SK-N-SH (cell line): ENCODE measurements at regions not wholly inside any gene's neighbourhood (a gene's known extent, or its start where the extent isn't known, plus 50 kb on each side); places are given as distances from the start of the nearest gene placed in this dataset.

Source experiments
- FOXM1 ChIP-seq: IDR thresholded peaks from 2 replicates; pipeline ENCODE4 v1.4.0; 2012; ENCODE audit warnings: low read depth, mild to moderate bottlenecking
- GABPA ChIP-seq: IDR thresholded peaks from 2 replicates; pipeline ENCODE4 v1.4.0; 2012; ENCODE audit warnings: low read depth, mild to moderate bottlenecking
- MAX ChIP-seq: IDR thresholded peaks from 2 replicates; pipeline ENCODE4 v1.4.0; 2012; ENCODE audit warnings: low read depth
- MXI1 ChIP-seq: IDR thresholded peaks from 2 replicates; pipeline ENCODE4 v1.6.1; 2012; ENCODE audit warnings: mild to moderate bottlenecking, low read depth, low read length, improper control_type of control experiment
- SMC3 ChIP-seq: IDR thresholded peaks from 2 replicates; pipeline ENCODE4 v1.6.1; 2012; ENCODE audit warnings: low read depth, low read length, improper control_type of control experiment
- TAF1 ChIP-seq: IDR thresholded peaks from 2 replicates; pipeline ENCODE4 v1.6.1; 2012; ENCODE audit warnings: low read depth, mild to moderate bottlenecking, low read length, moderate library complexity, borderline replicate concordance
- USF2 ChIP-seq: fragments of 150-350 bp; IDR thresholded peaks from 2 replicates; pipeline ENCODE4 v1.6.1; 2017; ENCODE audit warnings: antibody characterized with exemption, low read length, low read depth, borderline replicate concordance
- TF ChIP-seq, protein P1 (sequence below): fragments of 200-600 bp; sonication (generic); IDR thresholded peaks from 2 replicates; pipeline ENCODE4 v1.6.1; 2017; ENCODE audit warnings: antibody characterized with exemption, mild to moderate bottlenecking, moderate library complexity
- TF ChIP-seq, protein P2 (sequence below): IDR thresholded peaks from 2 replicates; pipeline ENCODE4 v1.6.1; 2012; ENCODE audit warnings: mild to moderate bottlenecking, low read depth, low read length, moderate library complexity

DNA sequence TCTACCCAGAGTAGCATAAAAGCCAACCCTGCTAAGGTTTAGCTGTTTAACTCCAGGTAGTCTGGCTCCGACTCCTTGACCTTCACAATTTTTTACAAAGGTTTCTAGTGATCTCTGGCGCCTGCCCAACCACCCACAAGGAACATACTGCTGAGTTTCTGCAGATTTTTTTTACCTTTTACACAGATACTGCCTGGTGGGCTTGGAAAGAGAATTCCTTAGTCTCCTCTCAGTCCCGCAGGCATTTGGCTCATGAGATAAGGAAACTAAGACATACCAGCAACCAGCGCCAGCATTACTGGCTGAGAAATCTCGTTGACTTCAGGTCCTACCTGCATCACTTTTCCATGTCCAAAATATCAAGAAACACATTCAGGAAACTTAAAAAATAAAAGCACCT is 51.1 kb upstream of the LYZL1 start:
- TF ChIP-seq FOXM1 (no peak), MAX (no peak), USF2 (no peak), GABPA (no peak), SMC3 (no peak), MXI1 (no peak), TAF1 (no peak)
- TF ChIP-seq, protein P1, sequence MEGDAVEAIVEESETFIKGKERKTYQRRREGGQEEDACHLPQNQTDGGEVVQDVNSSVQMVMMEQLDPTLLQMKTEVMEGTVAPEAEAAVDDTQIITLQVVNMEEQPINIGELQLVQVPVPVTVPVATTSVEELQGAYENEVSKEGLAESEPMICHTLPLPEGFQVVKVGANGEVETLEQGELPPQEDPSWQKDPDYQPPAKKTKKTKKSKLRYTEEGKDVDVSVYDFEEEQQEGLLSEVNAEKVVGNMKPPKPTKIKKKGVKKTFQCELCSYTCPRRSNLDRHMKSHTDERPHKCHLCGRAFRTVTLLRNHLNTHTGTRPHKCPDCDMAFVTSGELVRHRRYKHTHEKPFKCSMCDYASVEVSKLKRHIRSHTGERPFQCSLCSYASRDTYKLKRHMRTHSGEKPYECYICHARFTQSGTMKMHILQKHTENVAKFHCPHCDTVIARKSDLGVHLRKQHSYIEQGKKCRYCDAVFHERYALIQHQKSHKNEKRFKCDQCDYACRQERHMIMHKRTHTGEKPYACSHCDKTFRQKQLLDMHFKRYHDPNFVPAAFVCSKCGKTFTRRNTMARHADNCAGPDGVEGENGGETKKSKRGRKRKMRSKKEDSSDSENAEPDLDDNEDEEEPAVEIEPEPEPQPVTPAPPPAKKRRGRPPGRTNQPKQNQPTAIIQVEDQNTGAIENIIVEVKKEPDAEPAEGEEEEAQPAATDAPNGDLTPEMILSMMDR = no peak
- TF ChIP-seq, protein P2, sequence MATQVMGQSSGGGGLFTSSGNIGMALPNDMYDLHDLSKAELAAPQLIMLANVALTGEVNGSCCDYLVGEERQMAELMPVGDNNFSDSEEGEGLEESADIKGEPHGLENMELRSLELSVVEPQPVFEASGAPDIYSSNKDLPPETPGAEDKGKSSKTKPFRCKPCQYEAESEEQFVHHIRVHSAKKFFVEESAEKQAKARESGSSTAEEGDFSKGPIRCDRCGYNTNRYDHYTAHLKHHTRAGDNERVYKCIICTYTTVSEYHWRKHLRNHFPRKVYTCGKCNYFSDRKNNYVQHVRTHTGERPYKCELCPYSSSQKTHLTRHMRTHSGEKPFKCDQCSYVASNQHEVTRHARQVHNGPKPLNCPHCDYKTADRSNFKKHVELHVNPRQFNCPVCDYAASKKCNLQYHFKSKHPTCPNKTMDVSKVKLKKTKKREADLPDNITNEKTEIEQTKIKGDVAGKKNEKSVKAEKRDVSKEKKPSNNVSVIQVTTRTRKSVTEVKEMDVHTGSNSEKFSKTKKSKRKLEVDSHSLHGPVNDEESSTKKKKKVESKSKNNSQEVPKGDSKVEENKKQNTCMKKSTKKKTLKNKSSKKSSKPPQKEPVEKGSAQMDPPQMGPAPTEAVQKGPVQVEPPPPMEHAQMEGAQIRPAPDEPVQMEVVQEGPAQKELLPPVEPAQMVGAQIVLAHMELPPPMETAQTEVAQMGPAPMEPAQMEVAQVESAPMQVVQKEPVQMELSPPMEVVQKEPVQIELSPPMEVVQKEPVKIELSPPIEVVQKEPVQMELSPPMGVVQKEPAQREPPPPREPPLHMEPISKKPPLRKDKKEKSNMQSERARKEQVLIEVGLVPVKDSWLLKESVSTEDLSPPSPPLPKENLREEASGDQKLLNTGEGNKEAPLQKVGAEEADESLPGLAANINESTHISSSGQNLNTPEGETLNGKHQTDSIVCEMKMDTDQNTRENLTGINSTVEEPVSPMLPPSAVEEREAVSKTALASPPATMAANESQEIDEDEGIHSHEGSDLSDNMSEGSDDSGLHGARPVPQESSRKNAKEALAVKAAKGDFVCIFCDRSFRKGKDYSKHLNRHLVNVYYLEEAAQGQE = no peak
